ENCODE measurements at regions not wholly inside any gene's neighbourhood (a gene's known extent, or its start where the extent isn't known, plus 50 kb on each side); places are given as distances from the start of the nearest gene placed in this dataset.

DNA sequence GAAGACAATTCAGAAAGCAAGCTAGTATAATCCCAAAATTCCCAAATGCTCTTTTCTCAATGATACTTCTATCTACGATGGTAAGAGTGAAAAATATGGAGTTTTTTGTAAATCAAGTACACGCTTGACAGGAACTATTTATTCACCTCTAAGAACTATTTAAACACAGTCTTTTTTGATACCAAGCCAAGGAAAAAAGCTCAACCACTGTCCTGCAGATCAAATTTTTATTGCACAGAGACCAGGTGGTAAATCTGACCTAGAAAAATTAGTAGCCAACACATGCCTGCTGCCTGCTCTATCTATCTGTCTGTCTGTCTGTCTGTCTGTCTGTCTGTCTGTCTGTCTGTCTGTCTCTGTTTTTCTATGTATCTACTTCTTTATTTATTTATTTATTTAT is 292.2 kb downstream of the MZT1 start:
- DNase-seq, result no peak

DNA sequence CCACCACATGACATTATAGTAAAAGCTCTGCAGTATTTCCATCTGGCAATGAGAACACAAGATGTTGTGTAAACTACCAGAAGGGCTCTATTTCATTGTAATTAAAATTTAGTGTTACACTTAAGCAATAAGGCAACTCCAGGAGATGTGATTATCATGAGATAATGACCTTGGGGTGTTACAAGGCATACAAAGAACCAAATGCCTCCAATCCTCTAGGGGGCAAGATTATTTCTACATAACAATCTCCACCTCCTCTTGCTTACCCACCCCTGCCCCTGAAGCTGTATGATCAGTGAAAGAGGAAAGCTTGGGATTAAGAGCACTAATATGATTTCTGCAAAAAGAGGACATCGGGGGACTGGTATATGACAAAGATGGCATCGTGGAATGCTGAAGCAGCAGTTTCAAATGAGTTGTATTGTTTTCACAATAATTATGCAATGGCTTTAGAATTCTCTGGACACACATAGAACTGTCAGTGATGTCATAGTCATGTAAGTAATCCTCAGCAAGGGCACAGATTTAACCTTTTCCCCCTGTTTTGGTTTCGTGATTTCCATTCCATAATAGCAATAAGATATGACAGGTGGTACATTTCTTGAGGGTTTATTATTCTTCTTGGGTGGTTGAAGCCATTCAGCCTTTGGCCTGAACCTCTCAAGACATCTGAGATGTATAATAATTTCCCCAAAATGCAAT is 295.3 kb downstream of the MZT1 start:
- DNase-seq, result no peak

DNA sequence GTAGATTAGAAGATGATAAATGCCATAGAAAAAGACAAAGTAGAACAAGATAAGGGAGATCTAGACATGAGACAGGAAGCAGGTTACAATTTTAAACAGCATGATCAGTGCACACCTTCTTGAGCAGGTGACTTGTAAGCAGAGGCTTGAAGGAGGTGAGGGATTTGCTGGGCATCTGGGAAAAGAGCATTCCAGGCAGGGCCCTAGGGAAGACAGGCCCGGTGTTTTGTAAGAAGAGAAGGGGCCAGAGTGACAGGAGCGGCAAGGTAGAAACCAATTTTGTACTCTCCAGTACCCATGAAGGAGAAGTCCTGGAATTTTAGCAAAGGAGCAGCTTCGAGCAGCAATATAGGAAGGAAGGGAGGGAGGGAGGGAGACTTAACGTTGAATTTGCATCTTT is 296.5 kb downstream of the MZT1 start:
- DNase-seq, result no peak

DNA sequence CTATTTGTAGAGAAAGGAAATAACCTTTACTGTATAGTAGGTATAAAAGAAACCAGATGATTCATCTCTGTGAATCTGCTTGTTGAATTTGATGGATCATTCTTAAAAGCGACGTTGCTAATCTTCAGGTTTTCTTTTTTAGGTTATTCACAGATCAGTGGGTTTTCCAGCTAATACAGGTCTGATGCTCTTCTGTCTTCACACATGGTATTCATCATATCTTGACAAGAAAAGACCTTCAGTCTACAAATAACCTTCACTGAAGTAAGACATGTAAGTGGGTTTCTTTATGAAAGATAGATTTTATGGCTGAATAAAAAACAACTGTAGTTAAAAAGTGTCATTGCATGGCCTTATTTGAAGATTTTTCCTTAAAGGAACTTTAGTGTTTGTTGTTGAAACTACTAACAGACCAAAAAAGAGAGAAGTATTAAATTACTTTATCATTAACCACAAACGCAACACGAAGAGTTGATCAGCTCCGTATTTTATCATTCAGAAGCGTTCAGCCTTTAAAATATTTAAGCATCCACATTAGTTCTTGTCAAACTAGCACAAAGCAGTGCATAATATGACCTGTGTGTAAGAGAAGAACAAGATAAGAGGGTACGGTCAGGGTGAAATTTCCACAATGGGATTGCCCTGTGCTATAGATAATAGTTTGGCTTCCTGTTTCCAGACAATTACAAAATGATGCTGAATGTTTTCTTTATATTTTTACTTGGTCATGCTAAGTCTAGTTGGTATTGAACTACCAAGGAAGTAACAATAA is 299.5 kb downstream of the MZT1 start:
- no peak for DNase-seq

DNA sequence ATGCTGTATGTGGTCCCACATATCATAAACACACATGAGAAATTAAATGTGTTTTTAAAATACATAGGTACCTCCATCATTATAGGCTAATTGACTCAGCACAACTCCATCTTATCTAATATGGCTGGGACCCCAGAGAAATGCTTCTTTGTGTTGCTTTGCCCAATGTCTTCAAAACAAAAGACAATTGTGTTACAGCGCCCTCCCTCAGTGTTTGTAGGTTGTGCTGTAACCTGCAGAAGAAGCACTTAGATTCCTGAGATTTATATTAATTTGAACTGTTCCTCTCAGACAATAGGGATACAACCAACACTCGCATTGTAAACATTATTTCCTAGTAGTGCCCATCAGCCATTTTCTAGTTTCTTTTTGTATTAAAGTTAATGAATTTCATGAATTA is 303.4 kb downstream of the MZT1 start:
- DNase-seq, result no peak

DNA sequence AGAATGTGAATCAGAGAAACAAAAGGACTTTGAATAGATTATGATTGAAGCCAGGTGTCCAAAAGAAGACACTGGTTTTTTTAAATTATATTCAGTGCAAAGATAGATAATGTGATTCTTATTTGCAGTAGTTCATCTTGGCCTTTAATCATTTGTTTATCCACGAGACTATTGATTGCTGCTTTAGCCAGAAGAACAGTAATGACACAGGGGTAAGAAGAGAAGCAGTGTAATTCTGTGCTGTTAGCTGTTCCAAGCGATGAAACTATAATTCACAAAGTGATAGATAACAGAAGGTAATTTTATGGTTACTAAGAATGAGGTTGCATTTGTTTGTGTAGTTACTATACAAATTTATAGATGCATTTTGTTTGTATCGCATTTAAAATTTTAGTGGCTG is 311.6 kb downstream of the MZT1 start:
- DNase-seq, result no peak

DNA sequence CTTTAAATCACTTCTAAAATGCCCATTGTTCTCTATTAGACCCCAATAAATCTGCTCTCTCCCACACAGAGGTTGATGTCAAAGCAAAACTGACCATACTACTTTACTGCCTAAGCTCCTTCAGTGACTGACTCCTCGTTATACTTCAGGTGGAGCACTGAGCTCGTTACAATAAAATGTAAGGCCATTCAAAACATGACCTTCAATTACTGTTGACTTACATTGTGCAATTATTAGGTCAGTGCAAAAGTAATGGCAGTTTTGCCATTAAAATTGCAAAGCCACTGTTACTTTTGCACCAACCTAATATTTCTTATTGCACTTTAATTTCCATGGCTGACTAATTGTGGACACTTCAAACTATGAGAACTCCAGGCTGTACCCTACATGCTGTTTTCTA is 314.9 kb downstream of the MZT1 start:
- no peak for DNase-seq

DNA sequence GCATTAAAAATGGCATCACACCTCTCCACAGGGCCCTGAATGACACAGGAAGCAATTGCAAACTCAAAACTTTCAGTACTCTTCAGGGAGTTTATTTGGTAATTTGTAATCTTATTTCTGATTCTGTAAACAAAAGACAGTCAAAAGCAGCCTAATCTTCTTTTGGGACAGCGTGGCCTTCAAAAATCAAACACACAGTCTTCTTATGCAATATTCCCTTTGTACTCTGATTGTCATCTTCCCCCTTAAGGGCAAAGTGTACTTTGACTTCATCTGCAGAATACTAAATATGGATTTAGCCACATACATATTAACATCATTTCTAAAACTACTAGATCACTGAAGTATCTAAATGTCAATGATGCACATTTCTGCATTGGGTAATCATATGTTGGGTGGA is 322.0 kb downstream of the MZT1 start:
- no peak for DNase-seq

DNA sequence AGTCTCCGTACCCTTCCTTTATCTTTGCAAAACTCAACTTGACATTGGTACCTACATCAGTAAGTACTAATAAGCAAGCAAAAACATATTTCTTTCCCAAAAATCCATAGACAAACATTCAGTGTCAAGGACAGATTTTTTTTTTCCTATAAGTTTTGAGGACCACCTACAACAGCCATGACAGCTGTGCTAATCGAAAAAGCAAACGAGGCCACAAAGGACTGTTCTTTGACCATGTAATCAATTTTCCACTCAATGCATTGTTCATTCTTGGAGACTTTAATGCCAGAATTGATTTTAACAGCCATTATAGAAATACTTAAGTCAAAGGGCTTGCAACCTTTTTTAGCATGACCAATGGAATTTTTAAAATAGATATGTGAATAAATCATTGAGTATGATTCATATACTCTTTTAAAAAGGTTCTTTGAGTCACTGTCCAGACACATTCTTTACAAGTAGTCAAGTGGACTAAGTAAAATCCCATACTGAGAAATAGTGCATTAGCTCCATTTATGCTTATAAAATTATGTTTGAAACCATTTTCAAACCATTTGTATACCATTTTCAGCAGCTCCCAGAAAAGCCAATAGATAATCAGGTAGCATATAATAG is 323.9 kb downstream of the MZT1 start:
- DNase-seq, result no peak

DNA sequence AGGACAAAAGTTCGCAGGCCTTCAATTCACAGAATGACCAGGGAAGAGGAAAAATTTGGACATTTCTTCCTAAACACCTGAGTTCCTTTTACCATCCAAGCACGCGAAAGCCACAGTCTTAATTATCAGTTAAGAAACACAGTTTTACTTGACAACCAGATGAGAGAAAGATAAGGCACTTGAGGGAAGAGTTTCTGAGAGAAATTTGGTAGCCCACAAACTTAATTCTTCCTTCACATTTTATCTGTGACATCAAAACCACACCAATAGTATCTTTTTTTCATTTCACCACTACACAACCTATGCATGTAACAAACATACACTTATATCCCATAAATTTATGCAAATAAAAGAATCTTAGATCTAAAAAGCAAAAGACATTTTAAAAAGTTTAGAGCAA is 326.6 kb downstream of the MZT1 start:
- no peak for DNase-seq

DNA sequence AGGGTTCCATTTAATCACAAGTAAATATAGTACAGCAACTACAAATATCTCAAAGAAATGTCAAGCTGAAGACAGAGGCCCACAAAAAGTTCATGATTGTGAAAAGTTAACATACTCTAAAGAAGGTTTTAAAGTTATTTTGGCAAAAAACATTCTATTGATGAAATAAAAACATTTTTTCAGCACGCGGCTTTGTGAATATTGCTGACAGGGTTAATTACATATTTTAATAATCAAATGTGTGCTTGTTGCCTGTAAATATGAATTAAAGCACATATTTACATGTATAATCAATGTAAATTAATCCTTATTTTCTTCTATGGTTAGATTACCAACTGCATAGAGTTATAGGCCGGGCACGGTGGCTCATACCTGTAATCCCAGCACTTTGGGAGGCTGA is 328.1 kb downstream of the MZT1 start:
- DNase-seq, result no peak

DNA sequence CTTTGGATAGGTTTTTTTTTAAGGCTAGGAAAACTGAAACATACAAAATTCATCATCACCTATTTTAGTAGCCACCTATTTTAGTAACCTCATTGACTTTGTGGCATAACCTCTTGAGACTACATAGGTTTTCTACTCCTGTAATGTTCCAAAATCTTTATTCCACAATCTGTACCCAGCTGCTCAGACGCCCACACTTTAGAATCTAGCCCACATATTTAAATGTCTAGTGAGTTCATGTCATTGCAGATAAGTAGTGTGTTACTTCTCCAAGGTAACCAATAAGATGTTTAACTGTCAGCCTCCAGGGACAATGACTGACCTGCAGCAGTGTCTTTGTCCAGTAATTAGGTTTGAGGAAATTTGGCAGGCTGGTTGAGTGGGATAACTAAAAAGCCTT is 330.2 kb downstream of the MZT1 start:
- no peak for DNase-seq

DNA sequence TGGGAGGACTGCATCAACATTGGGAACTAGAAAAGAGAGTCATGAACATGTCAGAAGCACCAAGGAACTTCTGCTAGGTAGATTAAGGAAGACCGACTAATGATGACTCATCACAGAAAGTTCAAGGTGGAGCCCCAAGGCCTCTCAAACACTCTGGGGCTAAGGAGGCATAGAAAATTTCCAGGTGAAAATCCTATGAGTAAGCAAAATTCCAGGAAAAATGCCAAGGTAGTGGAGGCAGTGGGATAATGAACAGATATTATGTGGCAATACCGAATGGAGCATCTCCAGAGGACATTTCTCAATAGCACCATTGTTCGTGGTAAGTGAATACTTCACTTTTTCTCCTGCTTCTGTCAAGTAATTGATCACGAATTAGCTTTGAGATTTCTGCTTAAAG is 336.5 kb downstream of the MZT1 start:
- no peak for DNase-seq

DNA sequence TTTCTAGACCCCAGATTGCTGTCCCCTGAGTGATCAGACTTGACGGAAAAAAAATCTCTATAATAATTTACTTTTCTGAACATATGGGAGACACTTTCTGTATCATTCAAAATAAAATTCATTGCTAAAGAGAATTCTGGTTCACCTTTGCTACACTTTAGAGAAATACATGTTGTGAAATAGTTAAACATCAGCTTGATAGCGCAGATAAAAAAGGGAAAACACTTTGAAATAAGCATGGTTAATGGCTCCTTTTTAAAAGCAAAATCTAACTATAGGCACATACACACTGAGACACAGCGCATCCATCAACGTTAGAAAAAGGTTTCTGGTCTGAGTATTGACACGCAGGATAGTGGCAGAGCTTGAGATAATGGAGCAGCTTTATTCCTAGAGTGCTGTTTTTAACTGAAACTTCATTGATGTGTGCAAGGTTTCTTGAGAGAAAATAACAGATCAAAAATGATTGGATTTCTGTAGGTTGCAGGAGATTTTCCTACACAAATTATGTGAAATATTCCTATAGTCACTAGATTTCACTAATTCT is 341.2 kb downstream of the MZT1 start:
- DNase-seq, result no peak

DNA sequence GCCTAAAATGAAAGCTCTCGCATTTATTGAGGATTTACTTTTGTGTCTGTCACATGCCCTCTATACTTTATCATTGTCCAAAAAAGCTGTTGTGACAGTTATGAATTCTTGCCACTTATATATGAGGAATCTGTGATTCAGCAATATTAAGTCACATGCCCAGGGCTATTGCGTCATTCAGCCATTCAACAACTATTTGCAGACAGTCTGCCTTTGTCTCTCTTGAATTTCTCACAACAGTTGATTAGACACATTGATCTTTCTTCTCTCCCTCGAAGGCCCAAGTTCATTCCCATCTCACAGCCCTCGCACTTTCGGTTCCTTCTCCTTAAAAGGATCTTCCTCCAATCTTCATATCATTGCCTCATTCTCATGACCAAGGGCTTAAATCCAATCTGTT is 342.6 kb downstream of the MZT1 start:
- no peak for DNase-seq

DNA sequence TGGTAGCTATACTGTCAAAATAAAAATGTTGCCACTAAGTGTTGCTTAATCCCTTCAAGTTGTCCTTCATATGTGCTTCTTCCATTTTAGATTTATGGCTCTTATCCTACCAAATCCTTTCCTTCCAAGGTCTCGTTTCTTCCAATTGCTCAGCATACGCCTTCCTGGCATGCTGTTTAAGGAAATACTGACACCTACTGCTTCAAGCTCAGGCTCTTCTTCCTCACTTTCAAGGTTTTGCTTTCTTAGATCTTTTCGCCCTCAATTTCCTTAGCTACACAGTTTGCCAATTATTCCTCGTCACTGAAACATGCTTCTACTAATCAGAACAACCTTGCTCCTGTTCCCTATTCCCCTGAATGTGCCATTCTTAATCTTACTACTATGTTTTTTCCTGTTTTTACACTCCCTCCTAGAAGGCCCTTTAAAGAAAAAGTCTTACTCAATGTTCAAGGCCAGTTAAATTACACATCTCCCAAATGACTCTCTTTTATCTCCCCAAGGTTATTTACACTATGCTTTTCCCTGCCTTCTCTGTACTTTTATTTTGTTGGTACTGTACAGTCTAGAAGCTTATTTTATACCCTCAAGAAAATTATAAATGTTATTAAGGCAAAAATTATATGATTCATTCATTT is 343.1 kb downstream of the MZT1 start:
- DNase-seq, result no peak

DNA sequence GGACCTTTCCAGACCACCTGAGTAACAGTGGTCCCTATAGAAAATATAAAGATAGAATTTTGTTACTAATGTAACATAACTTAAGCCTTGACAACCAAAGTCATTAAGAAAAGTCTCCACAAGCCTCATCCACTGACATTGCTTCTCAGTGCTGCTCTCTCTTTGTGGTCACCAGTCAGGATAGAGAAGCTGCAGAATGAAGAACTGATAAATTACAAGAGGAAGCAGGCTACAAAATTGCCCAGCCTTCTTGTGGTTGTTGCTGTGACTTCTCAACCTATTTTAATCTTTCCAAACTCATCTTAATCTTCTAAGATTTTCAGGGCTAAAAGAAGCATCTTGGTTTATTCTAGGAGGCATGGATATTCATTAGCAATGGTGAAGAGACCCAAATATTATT is 343.8 kb downstream of the MZT1 start:
- DNase-seq, result no peak

DNA sequence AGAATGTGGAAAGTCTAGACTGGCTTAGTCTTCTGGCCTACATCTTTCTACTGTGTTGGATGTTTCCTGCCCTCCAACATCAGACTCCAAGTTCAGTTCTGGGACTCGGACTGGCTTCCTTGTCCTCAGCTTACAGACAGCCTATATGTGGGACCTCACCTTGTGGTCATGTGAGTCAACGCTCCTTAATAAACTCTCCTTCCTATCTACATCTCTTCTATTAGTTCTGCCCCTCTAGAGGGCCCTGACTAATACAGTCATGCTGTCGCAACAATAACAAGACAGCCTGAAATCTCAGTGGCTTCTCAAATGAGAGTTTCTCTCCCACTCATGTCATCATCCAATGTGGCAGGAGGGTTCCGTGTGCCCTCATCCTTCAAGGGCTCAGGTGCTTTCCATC is 347.8 kb downstream of the MZT1 start:
- DNase-seq, result no peak

DNA sequence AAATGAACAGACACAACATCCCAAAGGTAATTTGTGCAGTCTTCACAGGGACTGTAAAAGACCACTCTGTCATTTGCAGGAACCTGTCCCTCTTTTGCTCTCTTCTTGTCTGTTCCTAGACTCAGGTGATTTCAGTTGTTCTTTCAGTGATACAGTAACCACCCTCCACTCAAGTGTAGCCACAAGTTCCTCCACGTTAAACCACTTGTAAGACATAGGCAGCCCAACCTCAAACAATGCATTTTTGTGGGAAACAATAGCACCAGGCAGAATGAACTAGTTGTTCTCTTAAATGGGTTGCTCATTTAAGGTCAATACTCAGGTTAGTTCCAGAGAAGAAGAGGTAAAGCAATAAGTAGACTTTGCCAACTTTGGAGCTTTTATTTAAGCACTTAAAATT is 359.4 kb downstream of the MZT1 start:
- no peak for DNase-seq

DNA sequence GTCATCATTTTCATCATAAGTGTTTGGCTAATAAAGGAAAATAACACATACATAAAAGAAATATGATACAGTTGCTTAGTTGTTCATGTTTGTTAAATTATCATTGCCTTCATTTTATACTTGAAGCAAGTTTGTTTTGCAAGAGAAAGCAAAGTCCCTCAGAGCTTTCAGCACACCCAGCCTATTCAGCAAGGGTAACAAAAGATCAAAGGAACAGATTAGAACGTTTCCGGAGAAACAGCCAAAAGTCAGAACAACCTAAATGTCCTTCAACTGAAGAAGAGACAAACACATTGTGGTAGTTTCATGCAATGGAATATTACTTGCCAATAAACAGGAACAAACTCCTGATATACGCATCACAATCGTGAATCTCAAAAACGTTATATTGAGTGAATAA is 380.7 kb downstream of the MZT1 start:
- no peak for DNase-seq

DNA sequence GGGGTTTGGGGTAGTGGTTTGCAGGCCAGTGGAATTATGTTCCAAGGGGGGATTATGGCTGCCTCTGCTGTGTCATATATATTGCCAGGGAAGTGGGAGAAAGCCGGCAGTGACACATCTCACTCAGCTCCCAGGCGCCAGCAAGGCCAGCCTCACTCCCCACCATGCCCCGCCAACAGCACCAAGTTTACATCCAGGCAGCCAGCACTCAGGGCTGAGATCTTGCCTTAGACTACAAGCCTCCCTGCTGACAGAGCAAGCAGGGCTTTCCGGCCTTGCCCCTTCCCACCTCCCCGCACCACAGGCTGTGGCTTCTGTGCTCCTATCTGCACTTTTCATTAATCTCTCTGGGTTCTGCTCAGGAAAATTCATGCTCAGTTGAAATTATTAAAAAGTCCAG is 385.1 kb downstream of the MZT1 start:
- DNase-seq, result no peak

DNA sequence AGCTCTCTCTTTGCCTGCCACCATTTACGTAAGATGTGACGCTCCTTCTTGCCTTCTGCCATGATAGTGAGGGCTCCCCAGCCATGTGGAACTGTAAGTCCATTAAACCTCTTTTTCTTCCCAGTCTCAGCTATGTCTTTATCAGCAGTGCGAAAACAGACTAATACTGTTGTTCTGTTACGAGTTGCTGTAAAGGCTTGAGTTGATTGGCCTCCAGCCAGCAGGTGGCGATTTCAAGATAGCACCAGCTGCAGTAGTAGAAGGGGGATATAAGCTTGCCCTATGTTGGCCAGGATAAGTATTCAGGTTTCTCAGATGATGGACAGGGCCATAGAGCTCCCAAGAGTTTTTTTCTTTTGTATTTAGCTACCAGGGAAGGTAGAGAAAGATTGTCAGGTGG is 385.5 kb downstream of the MZT1 start:
- DNase-seq, result no peak

DNA sequence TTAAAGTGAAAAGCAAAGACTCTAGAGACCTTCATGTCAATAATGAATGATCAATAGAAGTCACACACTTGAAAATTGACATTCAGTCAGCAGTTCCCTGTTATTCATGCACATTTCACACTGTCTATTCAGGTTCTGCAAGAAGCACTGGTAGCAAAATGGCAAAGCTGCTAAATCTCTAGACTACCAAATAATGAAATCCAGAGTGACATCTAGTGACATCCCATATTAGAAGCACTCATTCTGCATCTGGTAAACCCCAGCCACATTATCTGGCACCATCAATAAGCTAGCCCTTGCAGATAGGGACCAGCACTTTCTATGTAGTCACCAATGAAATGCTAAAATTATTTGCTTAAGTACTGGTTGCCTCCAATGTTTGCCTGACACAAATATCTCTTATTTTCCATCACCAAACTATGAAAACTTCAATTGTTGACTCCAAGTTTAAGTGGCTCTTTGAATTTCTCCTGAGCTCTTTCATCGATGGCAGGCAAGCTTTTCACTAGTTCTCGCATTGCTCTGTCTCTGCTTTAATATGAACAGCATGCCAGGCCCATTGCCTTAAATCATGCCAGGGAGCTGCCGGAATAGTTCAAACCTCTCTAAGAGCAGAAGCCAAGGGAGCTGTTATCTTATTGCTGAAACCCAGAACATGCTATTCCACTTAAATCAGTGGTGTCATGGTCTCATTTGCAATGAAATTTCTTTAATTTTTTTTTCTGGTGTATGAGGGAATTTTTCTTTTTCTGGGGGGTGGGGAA is 409.9 kb downstream of the MZT1 start:
- DNase-seq, result no peak
